NCI-H446 (cell line): ENCODE measurements at regions not wholly inside any gene's neighbourhood (a gene's known extent, or its start where the extent isn't known, plus 50 kb on each side); places are given as distances from the start of the nearest gene placed in this dataset.
A peak's percentile ranks its signal among the peaks of the same experiment; 100 is the strongest.
"Not testable (repeated sequence)": the region's sequence is repeated elsewhere in the genome, so short reads cannot be mapped to it uniquely, and the experiment has no call there.

Source experiments
- DNase-seq, 2 experiments: peaks; one replicate each; lab custom pipeline; 2025; lab: John Stamatoyannopoulos, UW

DNA sequence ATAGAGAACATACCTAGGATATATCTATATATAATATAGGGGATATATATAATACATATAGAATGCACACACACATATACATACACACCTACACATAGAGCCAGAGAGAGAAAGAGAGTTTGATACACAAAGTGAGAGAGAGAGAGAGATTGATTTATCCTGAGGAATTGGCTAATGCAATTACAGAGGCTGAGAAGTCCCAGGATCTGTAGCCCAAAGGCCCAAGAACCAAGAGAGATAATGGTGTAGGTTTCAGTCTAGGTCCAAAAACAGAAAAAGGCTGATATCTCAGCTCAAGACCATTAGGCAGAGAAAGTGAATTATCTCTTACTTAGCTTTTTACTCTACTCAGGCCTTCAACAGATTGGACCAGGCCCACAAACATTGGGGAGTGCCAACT is 715.0 kb upstream of the LCORL start:
- DNase-seq: no peak

DNA sequence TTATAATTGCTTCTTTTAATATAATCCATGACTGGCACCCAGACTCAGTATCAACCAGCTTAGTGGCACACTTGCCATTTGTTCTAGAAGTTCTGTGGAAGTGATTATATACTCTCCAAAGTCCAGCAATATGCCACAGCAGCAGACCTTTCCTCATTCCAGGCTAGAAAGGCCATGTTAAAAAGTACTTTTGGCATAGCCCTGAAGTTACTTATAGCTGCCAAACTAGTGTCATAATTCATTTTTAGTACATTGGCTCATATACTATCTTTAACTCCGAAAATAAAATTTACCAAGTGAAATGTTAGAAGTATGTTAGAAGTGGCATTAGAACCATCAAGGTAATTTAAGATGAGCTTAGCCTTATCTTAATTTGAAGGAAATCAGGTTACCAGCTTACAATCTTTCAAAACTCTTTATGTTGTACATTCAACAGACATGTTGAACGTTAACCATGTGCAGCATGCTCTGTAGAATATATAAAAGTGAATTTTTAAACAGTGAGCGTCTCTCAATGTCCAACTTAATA is 714.2 kb upstream of the LCORL start:
- peak in 1 of 2 experiments; percentile 0 for DNase-seq

DNA sequence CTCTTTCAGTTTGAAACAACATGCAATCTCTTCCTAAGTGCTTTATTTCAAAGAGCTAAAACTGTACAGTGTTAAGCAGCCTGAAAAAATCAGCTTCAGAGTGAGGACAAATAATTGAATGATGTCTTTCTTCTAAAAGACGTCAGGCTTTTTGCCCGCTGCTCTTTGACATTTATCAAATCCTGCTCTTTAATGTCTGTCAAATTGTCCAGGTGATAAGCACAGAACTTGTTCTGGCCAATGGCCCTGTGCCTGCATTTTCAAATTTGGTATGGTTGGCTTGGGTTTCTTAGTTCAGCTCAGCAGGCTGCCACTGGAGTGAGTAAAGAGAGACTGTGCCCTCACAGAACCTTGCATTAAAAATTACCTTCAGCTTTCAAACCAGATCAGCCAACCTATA is 712.9 kb upstream of the LCORL start:
- DNase-seq: peak in 1 of 2 experiments; percentile 5

DNA sequence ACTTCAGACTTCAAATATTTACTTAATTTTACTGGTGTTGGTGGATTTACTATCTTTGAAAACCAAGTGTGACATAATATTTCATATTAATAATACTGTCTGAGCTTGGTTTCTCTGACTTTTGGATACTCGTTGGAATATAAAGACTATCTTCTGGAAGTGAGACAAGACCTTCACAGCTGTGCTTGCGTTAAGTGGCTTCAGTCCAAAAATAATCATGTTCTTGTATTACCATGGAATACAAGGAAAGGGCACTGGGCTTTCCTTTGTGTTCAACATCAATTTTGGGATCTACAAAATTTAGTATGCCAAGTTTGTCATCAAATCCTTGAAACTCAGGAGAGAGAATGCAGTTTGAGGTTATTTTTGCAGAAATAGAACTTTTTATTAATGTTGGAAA is 712.4 kb upstream of the LCORL start:
- DNase-seq: peak in 1 of 2 experiments; percentile 5

DNA sequence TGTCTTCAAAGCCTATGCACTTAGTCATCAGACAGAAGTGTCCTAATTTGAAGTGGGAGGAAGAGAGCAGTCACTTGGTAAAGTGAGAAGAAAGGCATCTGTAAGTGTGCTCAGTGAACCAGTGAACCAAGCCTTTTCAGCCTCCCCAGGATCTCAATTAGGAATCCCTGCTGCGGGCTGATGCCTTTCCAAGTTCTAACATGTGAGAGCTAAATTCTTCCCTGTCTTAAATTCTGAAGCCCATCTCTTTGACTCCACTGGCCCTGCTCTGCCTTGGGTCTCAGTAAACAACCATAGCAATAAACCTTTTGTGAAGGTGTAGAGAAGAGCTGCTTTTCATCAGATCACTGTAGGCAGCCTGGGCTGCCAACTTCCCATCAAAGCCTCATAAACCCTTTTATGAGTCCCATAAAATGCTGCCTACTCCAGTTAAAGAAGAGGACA is 701.2 kb upstream of the LCORL start:
- DNase-seq: peak in 1 of 2 experiments; percentile 0

DNA sequence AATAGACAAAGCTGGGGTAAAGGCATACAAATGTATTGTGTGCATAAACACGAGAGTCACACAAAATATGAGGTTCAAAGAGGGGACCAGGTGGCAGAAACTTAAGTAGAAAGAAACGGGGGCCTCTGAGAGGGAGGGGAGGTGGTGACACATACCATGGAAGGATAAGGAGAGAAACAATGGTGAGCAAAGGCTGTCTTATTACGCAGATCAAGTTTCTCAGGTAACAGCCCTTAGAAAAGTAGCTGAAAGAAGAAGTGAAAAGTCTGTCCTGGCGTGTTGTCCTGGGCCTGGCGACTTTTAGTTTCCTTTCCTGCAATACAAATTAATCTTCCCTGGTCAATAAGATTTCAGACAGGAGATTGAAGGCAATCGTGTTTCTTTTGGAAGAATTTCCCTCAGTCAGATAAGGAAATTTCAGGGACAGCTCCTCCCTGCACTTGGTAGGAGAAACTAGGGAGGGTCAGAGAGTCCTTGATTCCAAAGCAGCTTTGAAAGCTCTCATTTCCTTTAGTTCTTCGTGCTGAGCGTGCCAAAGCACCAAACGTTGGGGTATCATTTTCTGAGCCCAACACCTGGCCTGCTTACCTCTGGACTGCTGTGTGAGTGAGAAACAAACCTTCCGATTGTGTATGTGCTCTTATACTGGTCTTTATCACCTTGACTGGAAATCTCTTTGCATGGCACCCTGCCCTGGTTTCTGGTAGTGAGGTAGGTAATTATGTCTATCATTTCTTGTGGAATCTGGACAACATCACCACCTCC is 676.7 kb upstream of the LCORL start:
- no peak for DNase-seq

DNA sequence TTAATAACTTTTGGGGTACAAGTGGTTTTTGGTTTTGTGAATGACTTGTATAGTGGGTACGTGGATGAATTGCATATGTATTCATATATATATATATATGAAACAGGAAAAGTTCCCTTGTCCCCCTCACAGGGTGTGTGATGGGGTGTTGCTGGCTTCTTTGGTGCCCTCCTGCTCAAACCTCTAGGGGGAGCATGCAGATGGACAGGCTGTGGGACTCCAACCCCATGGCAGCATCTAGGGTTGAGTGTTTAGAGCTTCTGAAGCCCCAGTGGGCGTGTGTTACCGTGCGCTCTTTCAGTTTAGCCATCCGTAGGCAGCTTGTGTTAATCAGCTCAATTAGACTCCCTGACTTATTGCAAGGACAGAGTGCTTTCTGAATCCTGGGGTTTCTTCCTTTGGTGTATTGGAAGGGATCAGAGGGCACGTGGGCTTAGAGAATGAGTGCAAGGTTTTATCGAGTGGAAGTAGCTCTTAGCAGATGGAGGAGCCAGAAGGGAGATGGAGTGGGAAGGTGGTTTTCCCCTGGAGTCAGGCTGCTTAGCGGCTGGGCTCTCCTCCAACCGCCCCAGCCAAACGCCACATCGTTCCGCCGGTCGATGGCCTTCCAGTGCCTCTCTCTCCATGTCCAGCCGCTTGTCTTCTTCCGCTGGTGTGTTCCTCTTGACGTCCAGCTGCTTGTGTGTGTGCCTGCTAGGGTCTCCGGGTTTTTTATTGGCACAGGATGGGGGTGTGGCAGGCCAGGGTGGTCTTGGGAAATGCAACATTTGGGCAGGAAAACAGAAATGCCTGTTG is 674.4 kb upstream of the LCORL start:
- no peak for DNase-seq

DNA sequence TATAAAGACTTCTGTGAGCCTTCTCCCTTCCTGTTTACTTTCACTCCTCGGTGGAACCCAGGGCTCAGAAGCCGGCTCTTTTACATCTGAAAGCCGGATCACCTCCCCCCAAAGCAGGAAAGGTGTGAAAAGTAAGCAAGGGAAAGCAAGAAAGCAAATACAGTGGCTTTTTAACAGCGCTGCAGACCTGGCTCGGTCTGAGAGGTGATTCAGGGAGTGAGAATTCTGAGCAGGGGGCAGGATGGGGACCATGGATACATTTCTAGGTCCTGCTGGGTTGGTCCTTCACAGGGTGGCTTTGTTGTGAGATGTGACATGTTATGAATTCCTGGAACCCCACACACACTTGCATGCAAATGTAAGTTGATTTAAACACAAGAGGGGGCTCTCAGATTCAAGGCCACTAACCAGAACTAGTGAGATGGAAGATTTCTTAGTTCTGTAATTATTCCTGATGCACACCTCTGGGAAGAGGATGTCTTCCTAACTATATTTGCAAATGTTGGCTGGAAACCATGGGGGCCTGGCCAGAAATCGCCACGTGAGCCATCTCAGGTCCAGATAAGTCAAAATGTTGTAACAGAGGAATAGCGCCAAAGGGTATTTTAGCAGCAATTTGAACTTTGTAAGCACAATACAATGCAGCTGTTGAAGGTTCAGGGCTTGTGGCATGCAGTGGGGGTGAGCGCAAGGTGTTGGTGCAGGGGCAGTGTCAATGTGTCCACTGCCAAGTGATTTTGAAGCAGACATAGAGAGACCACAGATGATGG is 670.1 kb upstream of the LCORL start:
- no peak for DNase-seq

DNA sequence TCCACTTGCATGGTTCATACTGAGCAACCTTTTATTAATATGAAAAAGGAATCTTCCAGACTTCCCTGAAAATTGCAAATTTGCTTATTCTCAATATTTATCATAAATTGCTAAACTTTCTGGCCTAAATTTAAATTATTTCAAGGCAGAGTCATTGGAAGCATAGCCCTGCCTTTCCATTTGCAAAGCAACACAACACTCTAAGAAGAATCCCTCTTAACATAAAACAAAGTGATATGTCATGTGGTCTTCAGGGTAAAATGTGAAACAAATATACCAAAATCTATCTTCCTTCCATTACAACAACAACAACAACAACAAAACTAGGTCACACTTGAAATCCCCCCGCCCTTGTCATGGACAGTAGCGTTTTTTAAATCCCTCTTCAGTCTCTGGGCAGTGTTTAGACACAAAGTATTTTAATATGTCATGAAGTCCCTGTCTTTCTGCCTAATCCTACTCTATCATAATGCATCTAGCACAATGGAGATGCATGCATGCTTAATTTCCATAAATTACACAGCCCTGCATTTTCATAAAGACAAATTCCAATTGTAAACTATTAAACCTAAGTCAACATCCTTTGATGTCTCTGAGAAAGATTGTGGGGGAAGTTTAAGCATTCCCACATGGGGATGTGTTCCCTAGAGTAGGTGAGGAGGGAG is 668.9 kb upstream of the LCORL start:
- no peak for DNase-seq

DNA sequence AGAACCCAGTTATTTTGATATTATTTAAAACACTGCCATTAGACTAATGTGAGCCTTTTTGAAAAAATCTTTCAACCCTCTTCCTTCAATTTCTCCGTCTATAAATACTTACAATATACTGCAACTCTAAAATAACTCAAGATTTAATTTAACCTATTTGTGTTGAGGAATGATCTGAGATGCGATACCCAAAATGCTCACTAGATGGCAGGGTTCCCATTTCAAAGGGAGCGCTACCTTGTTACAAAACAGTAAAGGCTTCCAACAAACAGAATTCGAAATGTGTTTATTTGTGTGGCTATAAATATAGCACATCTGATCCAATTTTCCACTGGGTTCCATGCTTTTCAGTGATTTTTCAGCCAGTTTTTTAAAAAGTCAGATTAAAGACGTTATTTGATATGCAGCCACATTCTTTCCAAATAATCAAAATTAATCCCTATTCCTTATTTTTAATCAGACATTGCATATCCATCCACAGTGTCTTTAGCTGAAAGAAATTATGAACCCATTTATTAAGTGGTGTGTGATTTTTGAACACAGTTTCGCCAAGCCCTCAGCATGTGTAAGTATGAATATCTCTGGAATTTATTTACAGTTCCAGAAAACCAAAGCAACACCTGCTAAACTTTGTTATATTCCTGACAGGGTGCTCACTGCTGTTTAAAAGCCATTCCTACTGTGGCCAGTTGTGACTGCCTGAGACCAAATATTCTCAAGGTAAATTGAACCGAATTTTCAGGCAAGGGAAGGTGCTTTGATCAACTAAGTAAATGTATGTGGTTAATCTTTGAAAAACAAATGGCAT is 668.0 kb upstream of the LCORL start:
- peak; percentile 23 to 64 for DNase-seq

DNA sequence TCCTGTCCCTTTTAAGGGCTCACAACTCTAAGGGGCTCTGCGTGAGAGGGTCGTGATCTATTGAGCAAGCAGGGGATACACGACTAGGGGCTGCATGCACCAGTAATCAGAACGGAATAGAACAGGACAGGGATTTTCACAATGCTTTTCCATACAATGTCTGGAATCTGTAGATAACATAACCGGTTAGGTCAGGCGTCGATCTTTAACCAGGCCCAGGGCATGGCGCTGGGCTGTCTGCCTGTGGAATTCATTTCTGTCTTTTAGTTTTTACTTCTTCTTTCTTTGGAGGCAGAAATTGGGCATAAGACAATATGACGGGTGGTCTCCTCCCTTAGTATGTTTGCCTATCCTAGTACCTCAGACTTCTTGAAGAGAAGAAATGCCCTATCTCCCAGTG is 666.8 kb upstream of the LCORL start:
- DNase-seq: not testable (repeated sequence)

DNA sequence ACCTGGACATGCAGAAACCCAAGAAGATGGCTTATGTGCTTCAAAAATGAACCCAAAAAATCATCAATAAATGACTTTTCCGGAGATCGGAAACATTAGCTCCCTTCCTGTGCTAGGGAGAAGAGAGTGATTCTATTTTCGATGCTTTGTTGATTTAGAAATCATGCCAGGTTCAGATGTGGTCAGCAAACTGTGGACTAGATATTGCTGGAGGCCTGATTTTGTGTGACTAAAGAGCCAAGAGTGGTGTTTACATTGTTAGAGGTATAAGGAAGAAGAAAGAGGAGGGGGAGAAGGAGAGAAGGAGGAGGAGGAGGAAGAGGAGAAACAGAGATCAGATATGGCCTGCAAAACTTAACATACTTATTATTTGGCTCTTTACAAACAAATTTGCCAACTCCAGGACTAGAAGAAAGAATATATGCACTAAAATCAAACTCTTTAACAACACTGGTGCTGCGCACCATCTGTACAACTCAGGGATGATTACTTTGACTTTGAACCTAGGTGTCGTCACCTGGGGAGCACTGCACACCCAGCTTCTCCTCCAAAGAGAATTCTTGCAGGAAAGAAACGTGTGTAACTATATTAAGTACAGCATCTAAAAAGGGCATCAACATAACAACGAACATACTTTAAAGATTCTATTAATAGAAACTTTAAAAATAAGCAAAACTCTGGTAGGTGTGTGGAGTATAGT is 664.9 kb upstream of the LCORL start:
- DNase-seq: no peak

DNA sequence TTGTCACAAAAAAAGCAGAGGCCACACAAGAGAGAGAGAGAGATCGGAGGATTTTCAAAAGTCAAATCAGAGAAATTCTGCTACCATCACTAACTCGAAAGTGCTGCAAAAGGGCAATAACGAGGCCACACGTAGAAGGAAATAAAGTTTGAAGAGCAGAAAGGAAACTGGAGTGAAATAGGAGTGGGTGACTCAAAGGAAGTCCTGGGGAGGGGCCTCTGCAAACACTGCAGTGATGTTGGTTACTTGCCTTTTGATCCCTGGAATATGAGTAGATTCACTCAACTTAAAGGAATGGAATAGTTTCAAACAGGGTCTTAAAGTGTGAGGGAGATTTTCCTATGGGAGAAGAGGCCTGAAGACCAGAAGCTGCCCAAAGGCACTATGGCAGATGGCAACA is 663.4 kb upstream of the LCORL start:
- no peak for DNase-seq

DNA sequence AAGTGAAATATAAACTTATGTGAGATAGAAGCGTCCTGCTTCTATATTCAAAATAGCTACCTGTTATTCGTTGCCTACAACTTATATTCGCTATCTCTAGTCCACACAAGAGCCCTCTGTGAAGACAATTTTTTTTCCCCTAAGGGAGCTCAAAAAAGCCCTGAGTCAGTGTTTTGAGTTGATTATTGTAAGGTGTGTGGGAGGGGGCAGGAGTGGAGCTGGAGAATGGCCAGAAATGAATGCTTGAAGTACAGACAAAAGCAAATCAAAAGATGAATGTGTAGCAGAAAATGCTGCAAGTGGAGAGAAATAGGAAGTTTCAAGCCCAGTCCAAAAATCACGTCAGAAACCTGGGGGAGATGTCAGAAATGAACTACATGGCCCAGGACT is 655.0 kb upstream of the LCORL start:
- no peak for DNase-seq

DNA sequence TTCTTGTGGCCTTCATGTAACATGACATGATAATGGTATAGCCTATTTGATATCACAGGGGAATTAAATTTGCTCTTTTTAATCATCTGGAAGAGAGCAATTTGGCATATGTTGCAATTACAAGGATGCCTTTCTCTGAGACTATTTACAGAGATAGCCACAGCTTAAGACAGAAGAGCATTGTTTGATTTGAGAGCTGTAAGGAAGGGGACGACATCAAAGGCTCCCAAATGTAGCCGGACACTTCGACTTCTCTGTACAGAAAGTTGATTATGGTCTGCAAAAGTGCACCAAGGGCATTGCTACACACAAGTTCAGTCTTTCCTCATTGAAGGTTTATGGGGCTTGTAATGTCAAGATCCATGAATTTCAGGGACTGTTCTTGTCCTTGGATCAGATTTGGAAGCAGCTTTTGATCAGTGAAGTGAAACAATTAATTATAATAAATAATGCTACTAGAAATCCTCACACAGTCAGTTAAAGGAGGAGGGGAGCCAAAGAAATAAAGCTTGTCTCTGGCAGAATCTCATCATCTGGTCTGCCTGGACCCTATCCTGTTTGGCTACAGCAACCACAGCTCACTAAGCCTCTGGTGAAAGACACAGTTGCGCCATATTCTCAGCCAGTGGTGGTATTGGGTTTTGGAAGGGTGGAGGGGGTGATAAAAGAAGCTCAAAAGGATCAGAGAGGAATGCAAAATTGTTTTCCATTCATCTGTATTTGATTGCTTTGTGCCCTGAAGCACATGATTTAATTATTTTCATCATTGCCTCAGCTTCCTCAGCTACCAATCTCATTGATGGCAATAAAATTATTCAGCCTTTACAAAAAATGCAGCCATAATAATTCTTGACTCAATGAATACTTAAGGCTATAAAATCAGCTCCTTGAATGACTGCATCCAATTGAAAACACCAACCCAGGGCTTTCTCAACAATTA is 654.3 kb upstream of the LCORL start:
- peak in 1 of 2 experiments; percentile 2 for DNase-seq

DNA sequence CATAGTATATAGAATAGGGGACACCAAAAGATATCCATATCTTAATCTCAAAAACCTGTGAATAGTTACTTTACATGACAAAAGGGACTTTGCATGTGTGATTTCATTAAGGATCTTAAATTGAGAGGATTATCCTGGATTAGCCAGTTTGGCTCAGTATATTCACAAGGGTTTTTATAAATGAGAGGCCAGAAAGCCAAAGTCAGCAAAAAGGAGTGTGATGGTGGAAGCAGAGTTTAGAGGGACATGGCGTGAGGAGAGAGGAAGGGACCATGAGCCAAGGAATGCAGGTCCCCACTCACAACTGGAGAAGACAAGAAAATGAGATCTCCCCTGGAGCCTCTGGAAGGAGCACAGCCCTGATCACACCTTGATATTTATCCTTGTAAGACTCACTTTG is 648.5 kb upstream of the LCORL start:
- no peak for DNase-seq

DNA sequence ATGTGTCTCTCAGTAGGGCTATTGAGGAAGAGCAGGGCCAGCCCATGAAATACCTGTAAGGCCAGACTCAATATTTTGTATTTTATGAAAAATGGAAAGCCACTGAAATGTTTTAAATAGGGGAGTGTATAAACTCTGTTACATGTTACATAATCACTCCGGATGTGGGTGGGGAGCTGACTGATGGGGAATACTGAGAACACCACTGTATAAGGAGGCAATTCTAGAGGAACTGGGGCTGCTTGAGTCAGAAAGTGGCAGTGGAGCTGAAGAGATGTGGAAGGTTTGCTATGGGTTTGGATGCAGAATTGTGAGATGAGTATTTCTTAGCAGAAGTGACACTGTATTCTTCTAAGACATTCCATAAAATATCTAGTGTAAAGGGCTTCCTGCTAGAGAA is 647.8 kb upstream of the LCORL start:
- DNase-seq: no peak

DNA sequence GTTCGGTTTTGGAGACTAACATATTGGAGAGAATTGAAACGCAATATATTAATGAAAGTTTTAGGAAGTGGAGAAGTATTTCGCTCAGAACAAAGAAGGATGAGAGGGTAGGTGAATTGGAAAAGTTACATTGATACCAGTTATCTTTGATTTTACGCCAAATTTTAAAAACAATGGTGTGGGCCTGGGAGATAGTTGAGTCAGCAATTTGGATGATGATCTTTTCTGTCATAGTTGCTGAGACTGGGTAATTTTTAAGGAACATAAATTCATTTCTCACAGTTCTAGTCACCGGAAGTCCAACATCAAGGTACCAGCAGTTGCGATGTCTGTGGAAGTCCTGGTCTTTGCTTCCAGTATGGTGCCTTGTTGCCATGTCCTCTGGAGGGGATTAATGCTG is 644.8 kb upstream of the LCORL start:
- DNase-seq: no peak

DNA sequence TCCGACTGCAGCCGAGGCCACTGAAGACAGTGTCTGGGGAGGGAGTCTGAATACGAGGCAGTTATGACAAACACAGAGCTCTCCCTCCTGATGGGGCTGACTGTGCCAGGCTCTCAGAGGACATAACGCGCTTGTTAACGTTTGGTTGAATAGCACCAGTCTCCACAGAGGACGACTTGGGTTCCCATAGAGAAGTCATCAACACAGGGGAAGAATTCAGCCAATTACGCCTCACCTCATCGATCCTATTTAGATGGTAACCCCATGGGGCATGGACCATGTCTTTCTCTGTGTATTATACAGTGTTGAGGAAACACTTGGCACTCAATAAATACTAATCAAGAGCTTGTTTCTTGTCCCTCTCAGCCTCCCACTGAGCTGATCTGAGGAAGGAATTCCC is 642.6 kb upstream of the LCORL start:
- no peak for DNase-seq
